ENCODE measurements at regions not wholly inside any gene's neighbourhood (a gene's known extent, or its start where the extent isn't known, plus 50 kb on each side); places are given as distances from the start of the nearest gene placed in this dataset.

DNA sequence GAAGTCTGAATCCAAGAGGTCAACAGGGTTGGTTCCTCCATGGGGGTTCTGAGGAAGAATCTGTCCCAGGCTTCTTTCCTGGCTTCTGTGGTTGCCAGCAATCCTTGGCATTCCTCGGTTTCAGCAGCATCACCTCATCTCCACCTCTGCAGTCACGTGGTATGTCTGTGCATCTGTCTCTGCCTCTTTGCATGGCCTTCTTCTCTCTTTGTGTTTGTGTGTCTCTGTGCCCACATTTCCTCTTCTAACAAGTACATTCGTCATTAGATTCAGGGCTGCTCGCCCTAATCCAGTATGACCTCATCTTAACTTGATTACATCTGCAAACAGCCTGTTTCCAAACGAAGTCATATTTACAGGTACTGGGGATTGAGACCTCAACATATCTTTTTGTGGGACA, 114.0 kb downstream of the BCOR start (continued):
- no peak for TF ChIP-seq MLX (CRISPR knock-in tag; conservative IDR thresholded peaks at IDR 0.05)
- TF ChIP-seq, protein P1, sequence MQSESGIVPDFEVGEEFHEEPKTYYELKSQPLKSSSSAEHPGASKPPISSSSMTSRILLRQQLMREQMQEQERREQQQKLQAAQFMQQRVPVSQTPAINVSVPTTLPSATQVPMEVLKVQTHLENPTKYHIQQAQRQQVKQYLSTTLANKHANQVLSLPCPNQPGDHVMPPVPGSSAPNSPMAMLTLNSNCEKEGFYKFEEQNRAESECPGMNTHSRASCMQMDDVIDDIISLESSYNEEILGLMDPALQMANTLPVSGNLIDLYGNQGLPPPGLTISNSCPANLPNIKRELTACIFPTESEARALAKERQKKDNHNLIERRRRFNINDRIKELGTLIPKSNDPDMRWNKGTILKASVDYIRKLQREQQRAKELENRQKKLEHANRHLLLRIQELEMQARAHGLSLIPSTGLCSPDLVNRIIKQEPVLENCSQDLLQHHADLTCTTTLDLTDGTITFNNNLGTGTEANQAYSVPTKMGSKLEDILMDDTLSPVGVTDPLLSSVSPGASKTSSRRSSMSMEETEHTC (IDR thresholded peaks at IDR 0.05), result no peak
- no peak for TF ChIP-seq PHB2 (IDR thresholded peaks at IDR 0.05; ENCODE audit: low read depth)
- no peak for TF ChIP-seq TAF9B (IDR thresholded peaks at IDR 0.05; ENCODE audit: partially characterized antibody)
- no peak for TF ChIP-seq ZNF668 (CRISPR knock-in tag; IDR thresholded peaks at IDR 0.05)
- TF ChIP-seq HLTF (IDR thresholded peaks at IDR 0.05), result no peak
- TF ChIP-seq CHD7 (IDR thresholded peaks at IDR 0.05; ENCODE audit: low read depth, low read length), result no peak
- TF ChIP-seq, protein P2, sequence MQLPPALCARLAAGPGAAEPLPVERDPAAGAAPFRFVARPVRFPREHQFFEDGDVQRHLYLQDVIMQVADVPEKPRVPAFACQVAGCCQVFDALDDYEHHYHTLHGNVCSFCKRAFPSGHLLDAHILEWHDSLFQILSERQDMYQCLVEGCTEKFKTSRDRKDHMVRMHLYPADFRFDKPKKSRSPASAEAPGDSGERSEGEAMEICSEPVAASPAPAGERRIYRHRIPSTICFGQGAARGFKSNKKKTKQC (CRISPR knock-in tag; IDR thresholded peaks at IDR 0.05), result no peak
- TF ChIP-seq HSF4 (CRISPR knock-in tag; IDR thresholded peaks at IDR 0.05; ENCODE audit: borderline replicate concordance), result no peak
- TF ChIP-seq, protein P3, sequence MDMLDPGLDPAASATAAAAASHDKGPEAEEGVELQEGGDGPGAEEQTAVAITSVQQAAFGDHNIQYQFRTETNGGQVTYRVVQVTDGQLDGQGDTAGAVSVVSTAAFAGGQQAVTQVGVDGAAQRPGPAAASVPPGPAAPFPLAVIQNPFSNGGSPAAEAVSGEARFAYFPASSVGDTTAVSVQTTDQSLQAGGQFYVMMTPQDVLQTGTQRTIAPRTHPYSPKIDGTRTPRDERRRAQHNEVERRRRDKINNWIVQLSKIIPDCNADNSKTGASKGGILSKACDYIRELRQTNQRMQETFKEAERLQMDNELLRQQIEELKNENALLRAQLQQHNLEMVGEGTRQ (CRISPR knock-in tag; IDR thresholded peaks at IDR 0.05), result peak; percentile 34; the same call in 1 of the 2 replicates
- no peak for TF ChIP-seq HIVEP1 (CRISPR knock-in tag; IDR thresholded peaks at IDR 0.05)
- TF ChIP-seq ASH1L (IDR thresholded peaks at IDR 0.05; ENCODE audit: borderline replicate concordance, low read depth, partially characterized antibody), result no peak
- no peak for TF ChIP-seq RB1 (IDR thresholded peaks at IDR 0.05; ENCODE audit: low read depth)
- no peak for TF ChIP-seq RFX5 (IDR thresholded peaks at IDR 0.05; ENCODE audit: low read depth, low read length)
- TF ChIP-seq ZNF121 (CRISPR knock-in tag; conservative IDR thresholded peaks at IDR 0.05), result no peak
